ENCODE measurements at regions not wholly inside any gene's neighbourhood (a gene's known extent, or its start where the extent isn't known, plus 50 kb on each side); places are given as distances from the start of the nearest gene placed in this dataset.

GRCh38 chr12:88418856-88419497 lies 161.3 kb downstream of the KITLG start:
- TF ChIP-seq POLR2A (IDR thresholded peaks at IDR 0.05) (no peak), EP300 (IDR thresholded peaks at IDR 0.05) (no peak)
- TF ChIP-seq, protein P1, sequence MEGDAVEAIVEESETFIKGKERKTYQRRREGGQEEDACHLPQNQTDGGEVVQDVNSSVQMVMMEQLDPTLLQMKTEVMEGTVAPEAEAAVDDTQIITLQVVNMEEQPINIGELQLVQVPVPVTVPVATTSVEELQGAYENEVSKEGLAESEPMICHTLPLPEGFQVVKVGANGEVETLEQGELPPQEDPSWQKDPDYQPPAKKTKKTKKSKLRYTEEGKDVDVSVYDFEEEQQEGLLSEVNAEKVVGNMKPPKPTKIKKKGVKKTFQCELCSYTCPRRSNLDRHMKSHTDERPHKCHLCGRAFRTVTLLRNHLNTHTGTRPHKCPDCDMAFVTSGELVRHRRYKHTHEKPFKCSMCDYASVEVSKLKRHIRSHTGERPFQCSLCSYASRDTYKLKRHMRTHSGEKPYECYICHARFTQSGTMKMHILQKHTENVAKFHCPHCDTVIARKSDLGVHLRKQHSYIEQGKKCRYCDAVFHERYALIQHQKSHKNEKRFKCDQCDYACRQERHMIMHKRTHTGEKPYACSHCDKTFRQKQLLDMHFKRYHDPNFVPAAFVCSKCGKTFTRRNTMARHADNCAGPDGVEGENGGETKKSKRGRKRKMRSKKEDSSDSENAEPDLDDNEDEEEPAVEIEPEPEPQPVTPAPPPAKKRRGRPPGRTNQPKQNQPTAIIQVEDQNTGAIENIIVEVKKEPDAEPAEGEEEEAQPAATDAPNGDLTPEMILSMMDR (IDR thresholded peaks at IDR 0.05): no peak

Measured in stomach (tissue), 4 donors.